ENCODE measurements at regions not wholly inside any gene's neighbourhood (a gene's known extent, or its start where the extent isn't known, plus 50 kb on each side); places are given as distances from the start of the nearest gene placed in this dataset.
"Not testable (repeated sequence)": the region's sequence is repeated elsewhere in the genome, so short reads cannot be mapped to it uniquely, and the experiment has no call there.

DNA sequence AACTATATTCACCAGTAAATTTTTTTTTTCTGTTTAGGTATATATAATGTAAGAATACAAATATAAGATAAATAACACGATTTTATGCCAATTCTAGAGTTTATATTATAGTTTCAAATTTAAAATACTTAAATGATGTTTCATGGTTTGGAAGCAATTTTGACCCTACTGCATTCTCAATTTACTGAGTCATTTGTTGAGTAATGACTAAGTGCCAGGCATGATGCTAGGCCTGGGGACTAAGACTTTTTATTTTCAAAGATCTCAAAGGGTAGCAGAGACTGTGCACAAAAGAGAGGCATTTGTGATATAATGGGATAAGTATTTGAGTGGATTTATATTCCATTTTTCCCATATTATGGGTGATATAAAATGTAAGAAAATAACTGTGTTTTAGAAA lies 78.9 kb upstream of the SMIM30 start:
- H3K36me3 ChIP-seq (ENCODE audit: control insufficient read depth in 2 of 3, insufficient read depth in 3 of 3, low read length in 3 of 3): no peaks in the 10 kb centered on the region
- H3K9me3 ChIP-seq (ENCODE audit: control insufficient read depth in 2 of 3, insufficient read depth in 1 of 3, low read length in 3 of 3): no peaks in the 10 kb centered on the region
- H3K27me3 ChIP-seq (ENCODE audit: control insufficient read depth, insufficient read depth, low read length): no peaks in the 10 kb centered on the region
- TF ChIP-seq, protein P1, sequence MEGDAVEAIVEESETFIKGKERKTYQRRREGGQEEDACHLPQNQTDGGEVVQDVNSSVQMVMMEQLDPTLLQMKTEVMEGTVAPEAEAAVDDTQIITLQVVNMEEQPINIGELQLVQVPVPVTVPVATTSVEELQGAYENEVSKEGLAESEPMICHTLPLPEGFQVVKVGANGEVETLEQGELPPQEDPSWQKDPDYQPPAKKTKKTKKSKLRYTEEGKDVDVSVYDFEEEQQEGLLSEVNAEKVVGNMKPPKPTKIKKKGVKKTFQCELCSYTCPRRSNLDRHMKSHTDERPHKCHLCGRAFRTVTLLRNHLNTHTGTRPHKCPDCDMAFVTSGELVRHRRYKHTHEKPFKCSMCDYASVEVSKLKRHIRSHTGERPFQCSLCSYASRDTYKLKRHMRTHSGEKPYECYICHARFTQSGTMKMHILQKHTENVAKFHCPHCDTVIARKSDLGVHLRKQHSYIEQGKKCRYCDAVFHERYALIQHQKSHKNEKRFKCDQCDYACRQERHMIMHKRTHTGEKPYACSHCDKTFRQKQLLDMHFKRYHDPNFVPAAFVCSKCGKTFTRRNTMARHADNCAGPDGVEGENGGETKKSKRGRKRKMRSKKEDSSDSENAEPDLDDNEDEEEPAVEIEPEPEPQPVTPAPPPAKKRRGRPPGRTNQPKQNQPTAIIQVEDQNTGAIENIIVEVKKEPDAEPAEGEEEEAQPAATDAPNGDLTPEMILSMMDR (IDR thresholded peaks at IDR 0.05; ENCODE audit: borderline replicate concordance, extremely low read depth, insufficient read depth): no peak
- H3K27ac ChIP-seq (ENCODE audit: low read depth in 2 of 2, low read length in 2 of 2): no peak overlapping the region
- intact Hi-C loops (cut with DNase I): no loop called here
- no peaks in the 10 kb centered on the region for H3K4me1 ChIP-seq (ENCODE audit: control insufficient read depth in 2 of 3, insufficient read depth in 2 of 3, low read depth in 1 of 3, low read length in 3 of 3)
- FAIRE-seq (no peak), DNase-seq (no peak)
- no peak overlapping the region for H3K4me3 ChIP-seq (ENCODE audit: low read length in 3 of 3)
- H3K9ac ChIP-seq (ENCODE audit: low read length in 3 of 3): no peak overlapping the region

DNA sequence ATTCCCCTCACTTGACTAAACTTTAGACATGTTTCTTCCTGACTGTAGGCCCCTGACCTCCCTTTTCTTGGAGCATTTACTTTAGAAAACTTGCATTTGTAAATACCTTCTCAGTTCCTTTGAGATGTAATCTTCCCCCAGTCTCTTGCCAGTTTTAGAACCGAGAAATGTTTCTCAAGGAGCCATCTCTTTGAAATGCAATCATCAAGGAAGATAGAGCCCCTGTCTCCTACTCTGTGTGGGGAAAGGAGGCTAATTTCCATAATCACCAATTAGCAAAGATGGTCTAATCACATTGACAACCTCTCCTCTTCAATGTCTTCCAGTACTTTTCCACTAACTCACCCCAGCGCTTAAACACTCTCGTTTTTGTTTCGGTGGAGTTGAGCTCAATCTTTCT lies 70.0 kb upstream of the SMIM30 start:
- FAIRE-seq (no peak), DNase-seq (no peak)
- intact Hi-C loops (cut with DNase I): no loop called here
- H3K9ac ChIP-seq (ENCODE audit: low read length in 3 of 3): no peak overlapping the region
- H3K4me3 ChIP-seq (ENCODE audit: low read length in 3 of 3): no peak overlapping the region
- TF ChIP-seq, protein P1 (IDR thresholded peaks at IDR 0.05; ENCODE audit: borderline replicate concordance, extremely low read depth, insufficient read depth): no peak
- no peaks in the 10 kb centered on the region for H3K4me1 ChIP-seq (ENCODE audit: control insufficient read depth in 2 of 3, insufficient read depth in 2 of 3, low read depth in 1 of 3, low read length in 3 of 3)
- H3K9me3 ChIP-seq (ENCODE audit: control insufficient read depth in 2 of 3, insufficient read depth in 1 of 3, low read length in 3 of 3): no peaks in the 10 kb centered on the region
- no peaks in the 10 kb centered on the region for H3K36me3 ChIP-seq (ENCODE audit: control insufficient read depth in 2 of 3, insufficient read depth in 3 of 3, low read length in 3 of 3)
- no peaks in the 10 kb centered on the region for H3K27me3 ChIP-seq (ENCODE audit: control insufficient read depth, insufficient read depth, low read length)
- no peak overlapping the region for H3K27ac ChIP-seq (ENCODE audit: low read depth in 2 of 2, low read length in 2 of 2)

DNA sequence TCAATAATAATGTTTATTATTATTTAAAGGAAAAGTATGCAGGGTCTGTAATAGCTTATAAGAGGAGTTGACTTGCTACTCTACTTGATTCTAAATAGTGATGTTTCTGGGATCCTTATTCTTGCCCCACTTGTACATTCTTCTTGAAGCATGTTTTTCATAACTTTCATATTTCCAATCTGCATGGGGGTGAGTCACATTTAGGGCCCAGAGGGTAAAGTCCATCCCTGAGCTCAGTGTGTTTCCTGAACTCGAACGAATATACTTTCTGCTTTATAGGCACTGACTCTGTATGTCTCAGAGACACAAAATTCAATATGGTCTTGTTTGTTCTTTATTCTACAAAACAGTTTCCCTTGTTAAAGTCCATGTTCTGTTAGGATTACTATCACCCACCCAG lies 61.0 kb upstream of the SMIM30 start:
- no peaks in the 10 kb centered on the region for H3K4me1 ChIP-seq (ENCODE audit: control insufficient read depth in 2 of 3, insufficient read depth in 2 of 3, low read depth in 1 of 3, low read length in 3 of 3)
- no peaks in the 10 kb centered on the region for H3K36me3 ChIP-seq (ENCODE audit: control insufficient read depth in 2 of 3, insufficient read depth in 3 of 3, low read length in 3 of 3)
- no peaks in the 10 kb centered on the region for H3K27me3 ChIP-seq (ENCODE audit: control insufficient read depth, insufficient read depth, low read length)
- H3K27ac ChIP-seq (ENCODE audit: low read depth in 2 of 2, low read length in 2 of 2): no peak overlapping the region
- H3K4me3 ChIP-seq (ENCODE audit: low read length in 3 of 3): no peak overlapping the region
- no peak for DNase-seq
- FAIRE-seq: no peak
- TF ChIP-seq, protein P1 (IDR thresholded peaks at IDR 0.05; ENCODE audit: borderline replicate concordance, extremely low read depth, insufficient read depth): no peak
- intact Hi-C loops (cut with DNase I): no loop called here
- no peaks in the 10 kb centered on the region for H3K9me3 ChIP-seq (ENCODE audit: control insufficient read depth in 2 of 3, insufficient read depth in 1 of 3, low read length in 3 of 3)
- H3K9ac ChIP-seq (ENCODE audit: low read length in 3 of 3): no peak overlapping the region

DNA sequence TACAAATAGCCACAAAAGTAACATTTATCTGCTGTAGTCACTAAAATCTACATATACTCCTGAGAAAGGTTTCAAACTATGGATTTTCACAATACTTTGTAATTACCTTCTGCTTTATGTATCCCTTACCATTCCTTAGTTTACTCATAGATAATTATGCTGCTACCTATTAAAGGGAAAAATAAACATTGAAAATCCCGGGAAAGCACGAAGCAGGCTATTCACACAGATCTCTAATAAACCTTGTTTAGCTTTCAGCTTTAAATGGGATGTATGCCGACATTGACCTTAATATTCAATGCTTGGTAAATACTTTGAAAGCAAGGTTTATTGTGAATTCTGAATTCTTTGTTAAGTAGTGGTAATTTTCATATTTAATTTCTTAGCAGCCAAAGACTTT lies 58.5 kb upstream of the SMIM30 start:
- no peaks in the 10 kb centered on the region for H3K9me3 ChIP-seq (ENCODE audit: control insufficient read depth in 2 of 3, insufficient read depth in 1 of 3, low read length in 3 of 3)
- H3K36me3 ChIP-seq (ENCODE audit: control insufficient read depth in 2 of 3, insufficient read depth in 3 of 3, low read length in 3 of 3): no peaks in the 10 kb centered on the region
- intact Hi-C loops (cut with DNase I): no loop called here
- H3K9ac ChIP-seq (ENCODE audit: low read length in 3 of 3): no peak overlapping the region
- no peaks in the 10 kb centered on the region for H3K4me1 ChIP-seq (ENCODE audit: control insufficient read depth in 2 of 3, insufficient read depth in 2 of 3, low read depth in 1 of 3, low read length in 3 of 3)
- H3K27ac ChIP-seq (ENCODE audit: low read depth in 2 of 2, low read length in 2 of 2): no peak overlapping the region
- FAIRE-seq: no peak
- H3K27me3 ChIP-seq (ENCODE audit: control insufficient read depth, insufficient read depth, low read length): no peaks in the 10 kb centered on the region
- TF ChIP-seq, protein P1 (IDR thresholded peaks at IDR 0.05; ENCODE audit: borderline replicate concordance, extremely low read depth, insufficient read depth): no peak
- no peak for DNase-seq
- no peak overlapping the region for H3K4me3 ChIP-seq (ENCODE audit: low read length in 3 of 3)

DNA sequence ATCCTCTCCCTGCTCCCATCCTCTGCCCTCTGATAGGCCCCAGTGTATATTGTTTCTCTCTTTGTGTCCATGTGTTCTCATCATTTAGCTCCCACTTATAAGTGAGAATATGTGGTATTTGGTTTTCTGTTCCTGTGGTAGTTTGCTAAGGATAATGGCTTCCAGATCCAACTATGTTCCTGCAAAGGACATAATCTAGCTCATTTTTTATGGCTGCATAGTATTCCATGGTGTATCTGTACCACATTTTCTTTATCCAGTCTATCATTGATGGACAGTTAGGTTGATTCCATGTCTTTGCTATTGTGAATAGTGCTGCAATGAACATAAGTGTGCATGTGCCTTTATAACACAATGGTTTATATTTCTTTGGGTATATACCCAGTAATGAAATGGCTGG lies 57.8 kb upstream of the SMIM30 start:
- intact Hi-C loops (cut with DNase I); DNase-seq; FAIRE-seq; H3K36me3 ChIP-seq (ENCODE audit: control insufficient read depth in 2 of 3, insufficient read depth in 3 of 3, low read length in 3 of 3); H3K27me3 ChIP-seq (ENCODE audit: control insufficient read depth, insufficient read depth, low read length); H3K4me3 ChIP-seq (ENCODE audit: low read length in 3 of 3); H3K9ac ChIP-seq (ENCODE audit: low read length in 3 of 3); H3K9me3 ChIP-seq (ENCODE audit: control insufficient read depth in 2 of 3, insufficient read depth in 1 of 3, low read length in 3 of 3); H3K4me1 ChIP-seq (ENCODE audit: control insufficient read depth in 2 of 3, insufficient read depth in 2 of 3, low read depth in 1 of 3, low read length in 3 of 3); H3K27ac ChIP-seq (ENCODE audit: low read depth in 2 of 2, low read length in 2 of 2): not testable (repeated sequence)

Measured in kidney (tissue), 13 donors.